GM21367 (cell line): ENCODE measurements at regions not wholly inside any gene's neighbourhood (a gene's known extent, or its start where the extent isn't known, plus 50 kb on each side); places are given as distances from the start of the nearest gene placed in this dataset.

Experiments
- ATAC-seq: cut with Tn5 transposase; IDR thresholded peaks from one replicate; pipeline ENCODE4 v1.9.1; 2021; ENCODE audit not compliant: unreplicated experiment

- ATAC-seq = no peak
Measured at GRCh38 chr18:29311580-29311979, 1134.7 kb upstream of the CDH2 start.

- no peak for ATAC-seq
Measured at GRCh38 chr18:29309366-29309765, 1132.4 kb upstream of the CDH2 start.

GRCh38 chr18:29307982-29308381, 1131.1 kb upstream of the CDH2 start:
- ATAC-seq = no peak

- ATAC-seq = no peak
Measured at GRCh38 chr18:29307231-29307630, 1130.3 kb upstream of the CDH2 start.

GRCh38 chr18:29305516-29305915, 1128.6 kb upstream of the CDH2 start:
- ATAC-seq = no peak

GRCh38 chr18:29301048-29301447, 1124.1 kb upstream of the CDH2 start:
- ATAC-seq = no peak

- no peak for ATAC-seq
Measured at GRCh38 chr18:29285471-29285870, 1108.5 kb upstream of the CDH2 start.

- ATAC-seq = no peak
Measured at GRCh38 chr18:29271501-29271900, 1094.6 kb upstream of the CDH2 start.

GRCh38 chr18:29259838-29260237, 1082.9 kb upstream of the CDH2 start:
- no peak for ATAC-seq

GRCh38 chr18:29254123-29254522, 1077.2 kb upstream of the CDH2 start:
- ATAC-seq = no peak

- ATAC-seq = no peak
Measured at GRCh38 chr18:29251681-29252080, 1074.8 kb upstream of the CDH2 start.

- ATAC-seq = no peak
Measured at GRCh38 chr18:29250843-29251242, 1073.9 kb upstream of the CDH2 start.

GRCh38 chr18:29250259-29250658, 1073.3 kb upstream of the CDH2 start:
- no peak for ATAC-seq

- ATAC-seq = no peak
Measured at GRCh38 chr18:29248805-29249204, 1071.9 kb upstream of the CDH2 start.

GRCh38 chr18:29241199-29241598, 1064.3 kb upstream of the CDH2 start:
- ATAC-seq = no peak

- ATAC-seq = no peak
Measured at GRCh38 chr18:29234751-29235150, 1057.8 kb upstream of the CDH2 start.

- ATAC-seq = no peak
Measured at GRCh38 chr18:29226213-29226612, 1049.3 kb upstream of the CDH2 start.

GRCh38 chr18:29225351-29225750, 1048.4 kb upstream of the CDH2 start:
- no peak for ATAC-seq

GRCh38 chr18:29218091-29218490, 1041.2 kb upstream of the CDH2 start:
- no peak for ATAC-seq

- no peak for ATAC-seq
Measured at GRCh38 chr18:29217124-29217915, 1040.4 kb upstream of the CDH2 start.

- no peak for ATAC-seq
Measured at GRCh38 chr18:29198834-29199233, 1021.9 kb upstream of the CDH2 start.

GRCh38 chr18:29196307-29196706, 1019.4 kb upstream of the CDH2 start:
- ATAC-seq = no peak

GRCh38 chr18:29191263-29191662, 1014.3 kb upstream of the CDH2 start:
- ATAC-seq = no peak
